Heart left ventricle (tissue), 13 donors: ENCODE measurements at regions not wholly inside any gene's neighbourhood (a gene's known extent, or its start where the extent isn't known, plus 50 kb on each side); places are given as distances from the start of the nearest gene placed in this dataset.

Source experiments
- CTCF ChIP-seq, 12 donors: fragments of 200-600 bp; sonication (generic) in 4 of 12; IDR thresholded peaks; one replicate each; pipeline versions ENCODE4 v1.5.0 to v1.8.0; 2018 to 2022; ENCODE audit warnings: antibody characterized with exemption in 12 of 12, mild to moderate bottlenecking in 5 of 12
- POLR2A ChIP-seq, 2 donors: fragments of 450-650 bp; IDR thresholded peaks; one replicate each; pipeline ENCODE4 v1.6.1; 2017; ENCODE audit warnings: antibody characterized with exemption in 2 of 2, mild to moderate bottlenecking in 2 of 2, moderate library complexity in 2 of 2
- donor health status: ischemic (EF 13 %, LVEDD 7.1; RV severe dilation, severe dysfunction).
- donor health status: DM: no; HTN: yes; CAD: no.
- donor health status: DM: no; HTN: no; CAD: no.
- donor health status: ischemic (EF 25% LVEDD 6.9; RV normal size, moderate dysfunction).
- donor health status: ischemic (EF 25% LVEDD 5.7; RV mildly dilated, moderate dysfunction).
- donor health status: ischemic (EF 35%, LVEDD 5.7; RV mildly dilated, moderate dysfunction).
- donor health status: nonischemic (EF 11% LVEDD 7.7; RV severe dilation, severe dysfunction).
- donor health status: DM: yes; HTN: yes; CAD: no.
- donor health status: PGD.
- donor health status: ischemic (EF 29% LVEDD 5.4; RV normal size, mild dysfunction).
- donor health status: nonischemic (EF 23%, LVEDD 6.1; RV moderate dilation, normal function).

DNA sequence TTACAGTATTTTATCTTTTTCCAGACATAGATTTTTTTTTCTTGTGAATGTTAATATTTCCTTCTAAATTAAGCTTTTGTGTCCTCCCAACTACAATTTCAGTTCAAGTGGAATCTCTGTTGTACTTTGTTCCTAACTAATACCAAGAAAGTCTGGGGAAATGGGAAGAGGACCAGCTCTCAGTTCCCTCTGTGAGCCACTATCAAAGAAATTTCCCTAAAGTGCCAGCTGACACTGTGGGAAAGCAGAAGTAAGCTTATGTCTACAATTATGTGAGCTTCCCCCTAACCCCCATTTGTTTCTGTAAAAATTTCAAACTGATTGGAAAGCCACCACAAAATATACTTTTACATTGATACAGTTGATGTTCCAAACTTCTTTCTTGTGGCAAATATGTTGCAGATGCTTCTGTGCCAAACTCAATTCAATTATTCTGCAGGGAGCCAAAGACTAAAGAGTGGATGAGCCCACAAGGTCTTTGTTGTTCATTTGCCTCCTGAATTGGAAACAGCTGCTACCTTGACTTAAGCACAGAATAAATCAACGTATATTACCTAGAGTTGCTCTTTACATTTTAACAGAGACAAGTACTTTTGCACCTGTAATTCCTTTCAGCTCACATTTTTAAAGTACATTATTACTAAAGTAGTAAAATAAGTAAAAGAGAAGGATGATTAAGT lies 306.6 kb downstream of the PTH2R start:
- TF ChIP-seq POLR2A (IDR thresholded peaks at IDR 0.05) (no peak), CTCF (IDR thresholded peaks at IDR 0.05) (no peak)
